ENCODE measurements at regions not wholly inside any gene's neighbourhood (a gene's known extent, or its start where the extent isn't known, plus 50 kb on each side); places are given as distances from the start of the nearest gene placed in this dataset.

GRCh38 chr11:71330349-71330748, 78.0 kb upstream of the SHANK2 start:
- TF ChIP-seq, protein P1, sequence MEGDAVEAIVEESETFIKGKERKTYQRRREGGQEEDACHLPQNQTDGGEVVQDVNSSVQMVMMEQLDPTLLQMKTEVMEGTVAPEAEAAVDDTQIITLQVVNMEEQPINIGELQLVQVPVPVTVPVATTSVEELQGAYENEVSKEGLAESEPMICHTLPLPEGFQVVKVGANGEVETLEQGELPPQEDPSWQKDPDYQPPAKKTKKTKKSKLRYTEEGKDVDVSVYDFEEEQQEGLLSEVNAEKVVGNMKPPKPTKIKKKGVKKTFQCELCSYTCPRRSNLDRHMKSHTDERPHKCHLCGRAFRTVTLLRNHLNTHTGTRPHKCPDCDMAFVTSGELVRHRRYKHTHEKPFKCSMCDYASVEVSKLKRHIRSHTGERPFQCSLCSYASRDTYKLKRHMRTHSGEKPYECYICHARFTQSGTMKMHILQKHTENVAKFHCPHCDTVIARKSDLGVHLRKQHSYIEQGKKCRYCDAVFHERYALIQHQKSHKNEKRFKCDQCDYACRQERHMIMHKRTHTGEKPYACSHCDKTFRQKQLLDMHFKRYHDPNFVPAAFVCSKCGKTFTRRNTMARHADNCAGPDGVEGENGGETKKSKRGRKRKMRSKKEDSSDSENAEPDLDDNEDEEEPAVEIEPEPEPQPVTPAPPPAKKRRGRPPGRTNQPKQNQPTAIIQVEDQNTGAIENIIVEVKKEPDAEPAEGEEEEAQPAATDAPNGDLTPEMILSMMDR (IDR thresholded peaks at IDR 0.05) = no peak
- TF ChIP-seq EZH2 (IDR thresholded peaks at IDR 0.05) (no peak), EZH2phosphoT487 (IDR thresholded peaks at IDR 0.05) (no peak)
